Superior temporal gyrus (tissue), 1 donor: ENCODE measurements at regions not wholly inside any gene's neighbourhood (a gene's known extent, or its start where the extent isn't known, plus 50 kb on each side); places are given as distances from the start of the nearest gene placed in this dataset.
"Not testable (repeated sequence)": the region's sequence is repeated elsewhere in the genome, so short reads cannot be mapped to it uniquely, and the experiment has no call there.

Experiments used
- DNase-seq: peaks from one replicate; pipeline ENCODE4 v3.0.0-alpha.2; 2016; ENCODE audit errors: extremely low spot score

DNA sequence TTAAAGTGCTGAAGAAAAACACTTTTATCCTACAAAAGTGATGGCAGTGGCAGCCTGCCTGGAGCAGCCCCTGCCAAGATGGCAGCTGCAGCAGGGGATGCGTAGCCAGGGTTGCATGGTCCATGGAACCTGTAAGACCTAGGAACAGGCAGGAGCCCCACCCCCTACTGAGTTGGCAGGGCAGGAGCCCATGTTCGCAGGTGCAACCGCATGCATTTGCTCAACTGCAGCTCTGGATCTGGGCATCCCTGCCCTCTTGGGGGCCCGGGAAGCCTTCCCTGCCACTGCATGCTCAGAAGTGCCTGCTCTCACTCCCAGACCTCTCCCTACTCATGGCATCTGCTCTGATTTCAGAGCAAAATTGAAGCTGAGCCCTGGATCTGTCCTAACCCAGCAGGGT, 779.6 kb downstream of the CDH18 start:
- no peak for DNase-seq

DNA sequence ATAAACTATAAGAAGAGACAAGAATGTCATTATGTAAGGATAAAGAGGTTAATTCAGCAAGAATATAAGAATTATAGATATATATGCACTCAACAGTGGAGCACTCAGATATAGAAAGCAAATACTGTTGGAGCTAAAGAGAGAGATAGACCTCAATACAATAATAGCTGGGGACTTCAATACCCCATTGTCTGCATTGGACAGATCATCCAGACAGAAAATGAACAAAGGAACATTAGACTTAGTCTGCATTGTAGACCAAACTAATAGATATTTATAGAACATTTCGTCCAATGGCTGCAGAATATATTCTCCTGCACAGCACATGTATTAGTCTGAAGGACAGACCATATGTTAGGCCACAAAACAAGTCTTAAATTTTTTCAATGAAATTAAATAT, 777.1 kb downstream of the CDH18 start:
- peak; percentile 60 for DNase-seq

DNA sequence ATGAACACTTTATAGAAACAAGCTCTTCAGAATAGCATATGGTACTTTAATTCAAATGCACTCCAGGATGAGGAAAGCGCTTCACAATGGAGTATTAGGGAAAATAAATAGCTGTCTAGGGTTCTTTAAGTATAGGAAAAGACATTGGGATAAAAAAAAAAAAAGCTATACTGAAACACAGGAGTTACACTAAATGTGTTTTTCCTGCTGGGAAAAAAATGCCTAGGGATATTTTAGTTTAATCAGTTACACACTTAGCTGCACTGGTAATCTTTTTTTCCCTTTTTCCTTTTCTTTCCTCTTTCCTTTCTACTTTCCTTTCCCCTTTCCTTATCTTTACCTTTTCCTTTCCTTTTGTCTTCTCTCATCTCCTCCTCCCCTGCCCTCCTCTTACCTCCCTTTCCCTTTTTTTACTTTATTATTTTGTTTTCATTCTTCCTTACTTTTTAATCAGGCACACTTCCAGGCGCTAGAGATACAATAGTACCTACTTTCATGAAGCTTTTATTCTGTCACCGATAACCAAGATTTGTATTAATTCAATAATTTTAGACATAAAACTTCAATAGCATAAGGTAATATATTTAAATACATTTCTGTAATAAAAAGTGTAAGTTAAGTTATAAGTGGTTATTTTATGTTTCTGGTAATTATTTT, 758.7 kb downstream of the CDH18 start:
- no peak for DNase-seq

DNA sequence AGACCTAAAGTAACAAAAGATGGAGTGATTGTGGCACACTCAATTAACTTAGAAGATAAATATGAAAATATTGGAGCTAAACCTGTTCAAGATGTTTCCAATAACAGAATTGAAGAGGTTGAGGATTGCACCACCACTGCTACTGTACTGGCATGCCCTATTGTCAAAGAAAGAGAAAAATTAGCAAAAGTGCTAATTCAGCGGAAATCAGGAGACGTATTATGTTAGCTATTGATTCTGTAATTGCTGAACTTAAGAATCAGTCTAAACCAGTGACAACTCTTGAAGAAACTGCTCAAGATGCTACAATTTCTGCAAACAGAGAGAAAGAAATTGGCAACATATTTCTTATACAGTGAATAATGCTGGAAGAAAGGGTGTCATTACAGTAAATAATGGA, 754.4 kb downstream of the CDH18 start:
- DNase-seq = no peak

DNA sequence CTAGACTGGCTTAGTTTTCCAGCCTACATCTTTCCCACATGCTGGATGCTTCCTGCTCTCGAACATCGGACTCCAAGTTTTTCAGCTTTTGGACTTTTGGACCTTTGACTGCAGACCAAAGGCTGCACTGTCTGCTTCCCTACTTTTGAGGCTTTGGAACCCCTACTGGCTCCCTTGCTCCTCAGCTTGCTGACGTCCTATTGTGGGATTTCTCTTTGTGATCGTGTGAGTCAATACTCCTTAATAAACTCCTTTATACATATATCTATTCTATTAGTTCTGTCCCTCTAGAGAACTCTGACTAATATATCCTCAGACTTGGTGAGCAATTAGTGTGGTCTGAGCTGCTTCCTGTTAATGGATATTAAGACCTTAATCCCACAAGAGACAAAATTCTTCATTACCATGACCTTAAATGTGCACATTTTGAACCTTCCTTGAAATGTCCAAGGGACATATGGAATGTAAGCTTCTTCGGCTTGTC, 752.9 kb downstream of the CDH18 start:
- DNase-seq = no peak

DNA sequence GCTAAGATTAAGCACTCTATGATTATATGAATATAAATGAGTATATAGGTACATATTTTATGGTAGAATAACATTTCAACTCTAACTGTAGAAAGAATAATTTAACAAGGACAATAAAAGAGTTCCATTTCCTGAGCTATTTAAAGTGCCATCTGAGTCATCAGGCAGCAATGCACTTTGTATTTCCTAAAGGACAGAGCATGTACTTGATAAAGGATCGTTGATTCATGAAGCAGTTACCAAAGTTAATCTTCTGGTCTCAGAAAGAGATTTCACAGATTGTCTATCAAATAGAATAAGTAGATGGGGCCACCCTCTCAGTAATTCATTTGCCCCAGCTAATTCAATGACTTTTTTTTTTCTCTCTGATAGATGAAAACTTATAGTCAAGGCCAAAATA, 747.8 kb downstream of the CDH18 start:
- no peak for DNase-seq

DNA sequence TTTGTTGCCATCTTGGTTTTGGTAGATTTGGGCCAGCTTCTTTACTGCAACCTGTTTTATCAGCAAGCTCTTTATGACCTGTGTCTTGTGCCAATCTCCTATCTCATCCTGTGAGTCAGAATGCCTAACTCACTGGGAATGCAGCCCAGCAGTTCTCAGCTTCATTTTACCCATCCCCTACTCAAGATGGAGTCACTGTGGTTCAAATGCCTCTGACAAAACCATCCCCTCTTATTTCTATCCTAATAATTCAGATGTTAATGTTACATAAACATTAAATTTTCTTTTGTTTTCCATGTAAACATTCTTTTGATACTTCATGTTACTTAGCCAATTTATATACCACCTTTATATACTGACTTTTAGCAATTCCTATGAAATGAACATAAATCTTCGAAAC, 746.3 kb downstream of the CDH18 start:
- no peak for DNase-seq

DNA sequence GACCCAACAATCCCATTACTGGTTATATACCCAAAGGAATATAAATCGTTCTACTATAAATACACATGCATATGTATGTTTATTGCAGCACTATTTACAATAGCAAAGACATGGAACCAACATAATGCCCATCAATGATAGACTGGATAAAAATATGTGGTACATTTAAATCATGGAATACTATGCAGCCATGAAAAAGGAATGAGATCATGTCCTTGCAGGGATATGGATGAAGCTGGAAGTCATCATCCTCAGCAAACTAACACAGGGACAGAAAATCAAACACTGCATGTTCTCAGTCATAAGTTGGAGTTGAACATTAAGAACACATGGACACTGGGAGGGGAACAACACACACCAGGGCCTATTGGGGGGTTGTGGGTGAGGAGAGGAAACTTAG, 741.8 kb downstream of the CDH18 start:
- not testable (repeated sequence) for DNase-seq

DNA sequence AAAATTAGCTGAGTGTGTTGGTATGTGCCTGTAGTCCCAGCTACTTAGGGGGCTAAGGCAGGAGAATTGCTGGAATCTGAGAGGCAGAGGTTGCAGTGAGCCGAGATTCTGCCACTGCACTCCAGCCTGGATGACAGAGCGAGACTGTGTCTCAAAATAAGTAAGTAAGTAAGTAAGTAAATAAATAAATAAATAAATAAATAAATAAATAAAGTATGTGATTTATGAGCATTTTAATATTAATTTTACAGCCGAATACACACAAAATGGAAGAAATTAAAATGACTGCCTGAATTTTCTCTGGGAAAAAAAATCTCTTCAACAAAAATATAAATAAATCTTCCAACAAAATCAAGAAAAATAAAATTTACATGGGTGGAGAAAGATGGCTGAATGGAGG, 740.7 kb downstream of the CDH18 start:
- no peak for DNase-seq

DNA sequence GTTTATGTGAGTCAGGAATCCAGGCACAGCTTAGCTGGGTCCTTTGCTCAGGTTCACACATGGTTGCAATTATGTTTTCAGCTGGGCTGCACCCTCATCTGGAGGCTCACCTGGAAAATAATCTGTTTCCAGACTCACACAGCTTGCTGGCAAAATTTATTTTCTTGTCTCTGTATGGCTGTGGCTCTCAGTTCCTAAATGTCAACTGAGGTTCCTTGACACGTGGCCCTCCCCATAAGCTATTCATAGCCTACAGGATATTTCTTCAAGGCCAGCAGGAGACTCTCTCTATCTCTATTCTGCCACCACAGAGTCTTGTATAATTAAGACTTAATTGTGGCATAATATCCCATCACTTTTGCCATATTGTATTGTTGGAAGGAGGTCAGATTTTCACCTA, 732.0 kb downstream of the CDH18 start:
- no peak for DNase-seq

DNA sequence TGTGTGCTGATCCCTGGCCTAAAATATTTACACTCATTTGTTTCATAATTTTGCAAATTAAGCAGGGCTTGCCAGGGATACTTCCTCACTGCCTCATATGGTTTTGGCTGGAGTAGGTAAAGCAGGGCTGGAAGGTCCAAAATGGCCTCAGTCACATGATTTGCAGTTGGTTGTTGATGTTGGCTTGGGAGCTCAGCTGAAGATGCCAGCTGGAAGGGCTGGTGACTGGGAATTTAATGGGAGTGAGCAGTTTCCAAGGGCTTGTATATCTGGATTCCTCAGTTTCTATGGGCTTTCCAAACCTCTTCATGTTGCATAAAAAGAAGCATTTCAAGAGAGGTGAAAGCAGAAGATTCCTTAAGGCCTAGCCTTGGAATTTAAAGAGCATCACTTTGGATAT, 729.3 kb downstream of the CDH18 start:
- DNase-seq = no peak

DNA sequence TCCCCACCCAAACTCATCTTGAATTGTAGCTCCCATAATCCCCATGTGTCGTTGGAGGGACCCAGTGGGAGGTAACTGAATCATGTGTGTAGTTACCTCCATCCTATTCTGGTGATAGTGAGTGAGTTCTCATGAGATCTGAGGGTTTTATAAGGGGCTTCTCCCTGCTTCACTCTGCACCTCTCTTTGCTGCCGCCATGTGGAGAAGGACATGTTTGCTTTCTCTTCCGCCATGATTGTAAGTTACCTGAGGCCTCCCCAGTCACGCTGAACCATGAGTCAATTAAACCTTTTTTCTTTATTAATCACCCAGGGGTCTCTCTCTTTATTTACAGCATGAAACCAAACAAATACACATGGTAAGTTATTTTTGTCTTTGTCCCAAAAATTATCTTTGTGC, 726.1 kb downstream of the CDH18 start:
- DNase-seq = no peak

DNA sequence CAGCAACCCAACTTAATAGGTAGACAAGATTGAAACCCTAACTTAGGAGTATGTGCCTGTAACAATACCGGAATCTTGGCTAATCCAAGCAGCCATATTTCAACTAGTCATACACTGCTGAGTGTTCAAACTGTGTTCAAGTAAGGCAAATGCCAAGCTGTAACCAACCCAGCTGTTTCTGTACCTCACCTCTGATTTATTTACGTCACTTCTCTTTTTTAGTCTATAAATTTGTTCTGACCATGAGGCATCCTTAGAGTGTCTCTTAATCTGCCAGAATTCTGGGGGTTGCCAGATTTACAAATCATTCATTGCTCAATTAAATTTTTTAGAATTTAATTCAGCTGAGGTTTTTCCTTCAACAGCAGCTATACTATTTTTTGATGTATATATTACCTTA, 723.2 kb downstream of the CDH18 start:
- DNase-seq = no peak

DNA sequence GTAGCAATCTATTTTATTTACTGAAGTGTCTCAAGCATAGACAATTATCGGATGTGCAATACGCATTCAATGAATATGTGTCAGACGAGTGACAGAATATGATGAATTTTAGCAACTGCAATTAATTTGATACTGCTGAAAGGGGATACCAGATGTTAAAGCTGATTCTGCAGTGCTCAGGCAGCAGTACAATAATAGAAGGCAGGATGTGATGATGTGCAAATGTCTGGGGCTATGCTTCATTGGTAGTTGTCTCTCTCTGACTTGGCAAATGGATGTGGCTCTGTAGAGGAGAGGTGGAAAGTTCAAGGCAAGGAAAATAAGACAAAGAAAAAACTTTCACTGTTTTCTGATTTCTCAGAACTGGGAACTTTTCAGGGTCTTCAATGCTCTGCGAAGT, 721.2 kb downstream of the CDH18 start:
- DNase-seq = no peak

DNA sequence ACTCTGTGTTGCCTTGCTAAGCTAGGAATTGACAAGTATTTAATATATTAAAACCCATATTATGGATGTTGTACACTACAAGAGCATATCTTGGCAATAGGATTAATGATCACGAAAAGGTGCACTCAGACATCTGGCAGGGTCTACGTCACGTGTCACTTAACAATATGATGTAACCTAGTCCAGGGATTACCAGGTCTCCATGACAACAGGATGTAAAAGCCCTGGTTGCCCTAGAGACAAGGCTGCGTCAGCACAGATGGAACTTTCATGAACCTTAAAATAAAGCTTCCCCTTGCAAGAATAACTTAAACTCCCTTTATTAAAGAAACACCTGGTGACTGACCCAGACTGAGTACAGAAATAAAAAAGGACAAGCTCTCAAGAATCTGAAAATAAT, 717.8 kb downstream of the CDH18 start:
- DNase-seq = no peak

DNA sequence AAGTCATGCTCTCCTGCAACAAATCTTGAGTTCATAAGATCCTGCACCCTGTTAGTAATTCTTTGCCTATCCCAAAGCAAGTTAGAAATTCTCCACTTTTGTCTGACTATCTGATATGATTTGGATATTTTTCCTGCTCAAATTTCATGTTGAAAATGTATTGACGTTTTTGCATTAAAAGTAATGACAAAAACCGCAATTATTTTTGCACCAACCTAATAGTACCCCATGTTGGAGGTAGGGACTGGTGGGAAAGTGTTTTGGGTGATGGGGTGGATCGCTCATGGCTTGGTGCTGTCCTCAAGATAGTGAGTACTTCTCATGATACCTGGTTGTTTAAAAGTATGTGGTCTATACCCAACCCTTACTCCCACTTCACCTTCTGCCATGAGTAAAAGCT, 713.4 kb downstream of the CDH18 start:
- no peak for DNase-seq

DNA sequence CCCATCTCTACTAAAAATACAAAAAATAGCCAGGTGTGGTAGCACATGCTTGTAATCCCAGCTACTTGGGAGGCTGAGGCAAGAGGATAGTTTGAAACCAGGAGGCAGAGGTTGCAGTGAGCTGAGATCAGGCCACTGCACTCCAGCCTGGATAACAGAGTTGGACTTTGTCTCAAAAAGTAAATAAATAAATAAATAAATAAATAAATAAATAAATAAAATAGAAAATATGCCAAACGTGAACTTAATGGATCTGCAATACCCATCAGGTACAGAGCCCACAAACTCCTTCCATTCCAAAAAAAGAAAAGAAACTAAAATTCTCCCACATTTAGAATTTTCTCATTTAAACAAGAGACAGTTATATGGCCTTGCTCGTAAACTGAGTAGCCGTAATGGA, 702.7 kb downstream of the CDH18 start:
- no peak for DNase-seq

DNA sequence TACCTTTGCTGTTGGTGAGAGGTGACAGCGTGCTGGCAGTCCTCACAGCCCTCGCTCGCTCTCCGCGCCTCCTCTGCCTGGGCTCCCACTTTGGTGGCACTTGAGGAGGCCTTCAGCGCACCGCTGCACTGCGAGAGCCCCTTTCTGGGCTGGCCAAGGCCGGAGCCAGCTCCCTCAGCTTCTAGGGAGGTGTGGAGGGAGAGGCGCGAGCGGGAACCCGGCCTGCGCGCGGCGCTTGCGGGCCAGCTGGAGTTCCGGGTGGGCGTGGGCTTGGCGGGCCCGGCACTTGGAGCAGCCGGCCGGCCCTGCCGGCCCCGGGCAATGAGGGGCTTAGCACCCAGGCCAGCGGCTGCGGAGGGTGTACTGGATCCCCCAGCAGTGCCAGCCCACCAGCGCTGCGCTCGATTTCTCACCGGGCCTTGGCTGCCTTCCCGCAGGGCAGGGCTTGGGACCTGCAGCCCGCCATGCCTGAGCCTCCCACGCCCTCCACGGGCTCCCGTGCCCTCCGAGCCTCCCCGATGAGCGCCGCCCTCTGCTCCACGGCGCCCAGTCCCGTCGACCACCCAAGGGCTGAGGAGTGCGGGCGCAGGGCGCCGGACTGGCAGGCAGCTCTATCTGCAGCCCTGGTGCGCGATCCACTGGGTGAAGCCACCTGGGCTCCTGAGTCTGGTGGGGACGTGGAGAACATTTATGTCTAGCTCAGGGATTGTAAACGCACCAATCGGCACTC, 700.3 kb downstream of the CDH18 start:
- DNase-seq = not testable (repeated sequence)

DNA sequence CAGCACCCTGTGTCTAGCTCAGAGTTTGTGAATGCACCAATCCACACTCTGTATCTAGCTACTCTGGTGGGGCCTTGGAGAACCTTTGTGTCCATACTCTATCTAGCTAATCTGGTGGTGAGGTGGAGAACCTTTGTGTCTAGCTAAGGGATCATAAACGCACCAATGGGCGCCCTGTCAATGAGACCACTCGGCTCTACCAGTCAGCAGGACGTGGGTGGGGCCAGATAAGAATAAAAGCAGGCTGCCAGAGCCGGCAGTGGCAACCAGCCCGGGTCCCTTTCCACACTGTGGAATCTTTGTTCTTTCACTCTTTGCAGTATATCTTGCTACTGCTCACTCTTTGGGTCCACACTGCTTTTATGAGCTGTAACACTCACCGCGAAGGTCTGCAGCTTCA, 699.7 kb downstream of the CDH18 start:
- not testable (repeated sequence) for DNase-seq

DNA sequence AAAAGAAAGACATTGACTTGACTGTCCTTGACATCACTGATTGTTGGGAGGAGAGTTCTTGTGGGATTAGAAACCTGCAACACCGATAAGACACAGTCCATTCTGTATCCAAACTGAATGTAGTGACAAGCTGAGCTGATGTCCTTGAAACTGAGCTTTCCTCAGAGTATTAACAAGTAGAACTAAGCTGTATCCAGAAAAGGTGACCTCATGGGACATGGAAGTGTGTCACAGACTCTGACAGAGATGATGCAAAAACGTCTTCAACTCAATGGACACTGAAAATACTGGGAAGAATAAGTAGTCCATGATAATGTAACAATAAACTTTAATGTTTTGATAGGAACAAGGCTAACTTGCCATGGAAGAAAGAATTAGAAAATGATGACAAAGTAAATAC, 690.1 kb downstream of the CDH18 start:
- DNase-seq = no peak

DNA sequence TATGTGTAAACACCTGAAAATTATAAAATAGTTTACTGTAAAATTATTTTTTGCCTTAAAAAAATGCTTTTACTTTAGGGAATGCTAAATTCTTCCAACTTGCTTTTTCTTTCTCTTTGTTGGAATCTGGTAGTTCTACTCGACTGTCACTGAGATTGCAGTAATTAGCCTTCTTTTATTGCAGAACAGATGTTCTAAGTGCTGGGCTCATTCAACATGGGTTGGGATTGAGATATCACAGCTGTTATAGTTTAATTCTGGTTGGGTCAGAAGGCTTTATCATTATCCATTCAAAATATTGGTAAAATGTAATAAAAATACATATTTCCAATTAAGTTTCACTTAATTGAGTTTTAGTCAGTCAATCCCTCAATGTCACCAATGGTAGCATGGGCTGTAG, 686.7 kb downstream of the CDH18 start:
- no peak for DNase-seq

DNA sequence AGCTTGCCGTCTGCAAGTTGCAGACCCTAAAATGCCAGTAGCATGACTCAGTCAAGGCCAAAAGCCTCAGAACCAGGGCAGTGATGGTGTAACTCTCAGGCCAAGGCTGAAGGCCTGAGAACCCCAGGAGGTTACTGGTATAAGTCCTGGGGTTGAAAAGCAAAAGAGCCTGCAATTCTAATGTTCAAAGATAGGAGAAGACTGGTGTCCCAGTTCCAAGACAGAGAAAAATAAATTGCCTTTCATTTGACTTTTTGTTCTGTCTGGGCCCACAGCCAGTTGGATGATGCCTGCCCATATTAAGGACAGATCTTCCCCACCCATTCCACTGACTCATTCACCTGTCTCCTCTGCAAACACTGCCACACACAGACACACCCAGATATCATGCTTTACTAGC, 673.2 kb downstream of the CDH18 start:
- DNase-seq = no peak

DNA sequence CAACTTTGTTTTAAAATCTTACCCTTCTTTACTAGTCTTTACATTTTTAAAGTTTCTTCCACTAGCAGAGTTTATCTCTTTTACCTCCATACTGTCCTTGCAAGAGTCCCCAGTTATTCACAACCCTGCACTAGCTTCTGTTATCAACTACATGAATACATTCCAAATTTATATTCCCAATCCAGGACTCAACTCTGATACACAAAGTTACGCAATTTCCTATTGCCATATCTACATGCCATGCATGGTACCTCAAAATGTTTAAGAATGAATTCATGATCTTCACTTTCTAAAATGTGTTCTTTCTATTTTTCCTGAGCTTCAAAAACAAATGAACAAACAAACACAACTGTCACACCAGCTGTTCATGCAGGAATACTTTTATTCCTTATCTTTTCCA, 668.7 kb downstream of the CDH18 start:
- DNase-seq = no peak
